ENCODE measurements at regions not wholly inside any gene's neighbourhood (a gene's known extent, or its start where the extent isn't known, plus 50 kb on each side); places are given as distances from the start of the nearest gene placed in this dataset.

- DNase-seq (ENCODE audit: low read depth) = no peak
Observed at GRCh38 chr15:77821188-77821958, 188.7 kb upstream of the LINGO1 start.

GRCh38 chr15:77819851-77820728, 187.4 kb upstream of the LINGO1 start:
- no peak for DNase-seq (ENCODE audit: low read depth)

- DNase-seq (ENCODE audit: low read depth) = no peak
Observed at GRCh38 chr15:77819048-77819850, 186.5 kb upstream of the LINGO1 start.

GRCh38 chr15:77818484-77819047, 185.9 kb upstream of the LINGO1 start:
- no peak for DNase-seq (ENCODE audit: low read depth)

- DNase-seq (ENCODE audit: low read depth) = no peak
Observed at GRCh38 chr15:77817434-77817833, 184.7 kb upstream of the LINGO1 start.

- no peak for DNase-seq (ENCODE audit: low read depth)
Observed at GRCh38 chr15:77816983-77817382, 184.3 kb upstream of the LINGO1 start.

- DNase-seq (ENCODE audit: low read depth) = no peak
Observed at GRCh38 chr15:77815015-77815414, 182.3 kb upstream of the LINGO1 start.

GRCh38 chr15:77812664-77813063, 180.0 kb upstream of the LINGO1 start:
- DNase-seq (ENCODE audit: low read depth) = no peak

GRCh38 chr15:77811270-77811669, 178.6 kb upstream of the LINGO1 start:
- DNase-seq (ENCODE audit: low read depth) = no peak

- DNase-seq (ENCODE audit: low read depth) = no peak
Observed at GRCh38 chr15:77810130-77810571, 177.4 kb upstream of the LINGO1 start.

- no peak for DNase-seq (ENCODE audit: low read depth)
Observed at GRCh38 chr15:77808581-77809177, 176.0 kb upstream of the LINGO1 start.

GRCh38 chr15:77808075-77808474, 175.4 kb upstream of the LINGO1 start:
- no peak for DNase-seq (ENCODE audit: low read depth)

GRCh38 chr15:77807611-77808010, 174.9 kb upstream of the LINGO1 start:
- DNase-seq (ENCODE audit: low read depth) = no peak

GRCh38 chr15:77807115-77807514, 174.4 kb upstream of the LINGO1 start:
- no peak for DNase-seq (ENCODE audit: low read depth)

- DNase-seq (ENCODE audit: low read depth) = no peak
Observed at GRCh38 chr15:77804210-77804609, 171.5 kb upstream of the LINGO1 start.

GRCh38 chr15:77803487-77803886, 170.8 kb upstream of the LINGO1 start:
- DNase-seq (ENCODE audit: low read depth) = no peak

GRCh38 chr15:77800305-77800704, 167.6 kb upstream of the LINGO1 start:
- DNase-seq (ENCODE audit: low read depth) = no peak

GRCh38 chr15:77798847-77799246, 166.1 kb upstream of the LINGO1 start:
- no peak for DNase-seq (ENCODE audit: low read depth)

GRCh38 chr15:77798151-77798835, 165.6 kb upstream of the LINGO1 start:
- DNase-seq (ENCODE audit: low read depth) = no peak

- no peak for DNase-seq (ENCODE audit: low read depth)
Observed at GRCh38 chr15:77797270-77797669, 164.6 kb upstream of the LINGO1 start.

Data from T follicular helper cell (primary cell).